ENCODE measurements at regions not wholly inside any gene's neighbourhood (a gene's known extent, or its start where the extent isn't known, plus 50 kb on each side); places are given as distances from the start of the nearest gene placed in this dataset.

GRCh38 chr20:39563349-39563748 lies 601.2 kb downstream of the DHX35 start:
- ChIA-PET CTCF (no interaction called here), POLR2A (no interaction called here)
- no peak for DNase-seq (ENCODE audit: low read depth, low spot score)
- TF ChIP-seq CTCF (IDR thresholded peaks at IDR 0.05; ENCODE audit: insufficient read depth, low read length, missing control alignments), result no peak
- H3K4me3 ChIP-seq (ENCODE audit: low read depth, low read length), result no peak overlapping the region

GRCh38 chr20:39554341-39554740 lies 592.2 kb downstream of the DHX35 start:
- H3K4me3 ChIP-seq (ENCODE audit: low read depth, low read length), result no peak overlapping the region
- no peak for DNase-seq (ENCODE audit: low read depth, low spot score)
- CTCF ChIA-PET, result no interaction called here
- POLR2A ChIA-PET, result no interaction called here
- TF ChIP-seq CTCF (IDR thresholded peaks at IDR 0.05; ENCODE audit: insufficient read depth, low read length, missing control alignments), result no peak

- TF ChIP-seq CTCF (IDR thresholded peaks at IDR 0.05; ENCODE audit: insufficient read depth, low read length, missing control alignments), result no peak
- POLR2A ChIA-PET, result no interaction called here
- no peak overlapping the region for H3K4me3 ChIP-seq (ENCODE audit: low read depth, low read length)
These were observed 591.0 kb downstream of the DHX35 start for GRCh38 chr20:39553120-39553519.

GRCh38 chr20:39549733-39550132 lies 587.6 kb downstream of the DHX35 start:
- no peak overlapping the region for H3K4me3 ChIP-seq (ENCODE audit: low read depth, low read length)
- DNase-seq (ENCODE audit: low read depth, low spot score), result no peak
- no peak for TF ChIP-seq CTCF (IDR thresholded peaks at IDR 0.05; ENCODE audit: insufficient read depth, low read length, missing control alignments)
- CTCF ChIA-PET, result no interaction called here
- POLR2A ChIA-PET, result no interaction called here

More at GRCh38 chr20:39553120-39553519, 591.0 kb downstream of the DHX35 start:
- no peak for DNase-seq (ENCODE audit: low read depth, low spot score)
- CTCF ChIA-PET, result no interaction called here

GRCh38 chr20:39547546-39548408 lies 585.6 kb downstream of the DHX35 start:
- no peak overlapping the region for H3K4me3 ChIP-seq (ENCODE audit: low read depth, low read length)
- POLR2A ChIA-PET, result no interaction called here
- CTCF ChIA-PET, result no interaction called here
- no peak for DNase-seq (ENCODE audit: low read depth, low spot score)
- no peak for TF ChIP-seq CTCF (IDR thresholded peaks at IDR 0.05; ENCODE audit: insufficient read depth, low read length, missing control alignments)

- no peak overlapping the region for H3K4me3 ChIP-seq (ENCODE audit: low read depth, low read length)
- POLR2A ChIA-PET, result no interaction called here
- CTCF ChIA-PET, result no interaction called here
- no peak for DNase-seq (ENCODE audit: low read depth, low spot score)
- TF ChIP-seq CTCF (IDR thresholded peaks at IDR 0.05; ENCODE audit: insufficient read depth, low read length, missing control alignments), result no peak
These were observed 579.1 kb downstream of the DHX35 start for GRCh38 chr20:39541136-39541803.

All from AG04449 (cell line).